Muscle of leg (tissue), 3 donors: ENCODE measurements at regions not wholly inside any gene's neighbourhood (a gene's known extent, or its start where the extent isn't known, plus 50 kb on each side); places are given as distances from the start of the nearest gene placed in this dataset.

Experiments
- DNase-seq: peaks from one replicate; pipeline ENCODE4 v3.0.0; 2013
- H3K27ac ChIP-seq: one replicate; pipeline ENCODE4 v1.5.1; 2013; ENCODE audit warnings: mild to moderate bottlenecking, low read length, control low read depth
- H3K27me3 ChIP-seq: one replicate; pipeline ENCODE4 v1.6.1; 2013; ENCODE audit warnings: low read length; ENCODE audit not compliant: control insufficient read depth, insufficient read depth
- H3K36me3 ChIP-seq: one replicate; pipeline ENCODE4 v1.6.1; 2013; ENCODE audit warnings: low read length; ENCODE audit not compliant: control insufficient read depth, insufficient read depth
- H3K4me1 ChIP-seq: one replicate; pipeline ENCODE4 v1.6.1; 2013; ENCODE audit warnings: low read length; ENCODE audit not compliant: control insufficient read depth, insufficient read depth
- H3K4me3 ChIP-seq: one replicate; pipeline ENCODE4 v1.5.1; 2013; ENCODE audit warnings: low read length, control low read depth
- H3K9me3 ChIP-seq: replicated peaks from 2 replicates; pipeline ENCODE4 v1.6.1; 2013; ENCODE audit warnings: low read depth, low read length; ENCODE audit not compliant: control insufficient read depth
- WGBS: methylation state at CpG from one replicate; pipeline ENCODE4 v1.1.5; 2013; ENCODE audit warnings: missing lambda C conversion rate; ENCODE audit not compliant: insufficient coverage; 5-methylcytosine and 5-hydroxymethylcytosine counted together

DNA sequence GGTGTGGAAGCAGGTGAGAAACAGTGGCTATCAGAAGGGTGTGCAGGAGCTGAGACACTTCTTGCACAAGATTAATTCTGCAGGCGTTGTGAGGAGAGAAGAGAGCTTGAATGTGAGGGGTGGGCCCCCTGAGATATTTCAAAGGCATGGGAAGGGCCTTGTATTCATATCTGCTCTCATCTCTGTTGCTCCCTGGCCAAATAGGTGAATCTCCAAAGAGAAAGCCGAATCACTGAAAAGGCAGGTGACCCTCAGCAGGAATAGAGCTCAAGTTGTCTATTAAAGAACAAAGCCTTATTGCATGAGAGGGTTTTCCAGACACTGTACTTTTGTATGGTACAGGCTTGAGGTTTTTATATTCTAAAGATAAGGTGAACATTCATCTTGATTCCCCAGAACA is 373.1 kb downstream of the TMEM114 start:
- WGBS = 76% methylated on average over 2 of the region's 2 CpGs
- no peaks in the 10 kb centered on the region for H3K27me3 ChIP-seq
- no peaks in the 10 kb centered on the region for H3K9me3 ChIP-seq
- DNase-seq = no peak
- no peak overlapping the region for H3K27ac ChIP-seq
- no peaks in the 10 kb centered on the region for H3K4me1 ChIP-seq
- H3K4me3 ChIP-seq = no peak overlapping the region
- H3K36me3 ChIP-seq = no peaks in the 10 kb centered on the region

GRCh38 chr16:8204769-8205168 is 385.5 kb downstream of the TMEM114 start:
- no peak overlapping the region for H3K4me3 ChIP-seq
- H3K36me3 ChIP-seq = no peaks in the 10 kb centered on the region
- H3K9me3 ChIP-seq = no peaks in the 10 kb centered on the region
- no peaks in the 10 kb centered on the region for H3K4me1 ChIP-seq
- DNase-seq = no peak
- H3K27me3 ChIP-seq = no peaks in the 10 kb centered on the region
- no CpG with 5 or more reads among the region's 1 CpG for WGBS
- no peak overlapping the region for H3K27ac ChIP-seq

GRCh38 chr16:8204096-8204495 is 386.2 kb downstream of the TMEM114 start:
- WGBS = 69% methylated on average over 1 of the region's 4 CpGs

DNA sequence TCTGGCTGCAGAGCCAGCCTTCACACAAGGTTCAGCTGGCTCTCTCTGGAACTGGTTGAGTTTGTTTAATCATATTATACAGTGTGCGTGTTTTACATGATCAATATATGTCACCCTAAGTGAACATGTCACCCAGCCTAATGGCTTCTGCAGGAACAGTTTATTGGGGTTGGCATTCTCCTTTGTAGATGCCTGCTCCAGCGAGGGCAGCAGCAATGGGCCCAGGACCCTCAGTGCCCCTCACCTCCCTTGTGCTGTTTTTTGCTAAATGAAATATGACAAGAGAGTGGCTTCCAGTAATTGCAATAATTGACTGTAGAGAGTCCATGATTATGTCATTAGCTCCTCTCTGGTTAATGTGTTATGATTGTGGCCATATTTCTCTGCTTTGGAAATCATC is 387.2 kb downstream of the TMEM114 start:
- no peak overlapping the region for H3K4me3 ChIP-seq
- no peak for DNase-seq
- H3K36me3 ChIP-seq = no peaks in the 10 kb centered on the region
- WGBS = no CpG with 5 or more reads among the region's 2 CpGs
- no peaks in the 10 kb centered on the region for H3K27me3 ChIP-seq
- H3K4me1 ChIP-seq = no peaks in the 10 kb centered on the region
- no peak overlapping the region for H3K27ac ChIP-seq
- H3K9me3 ChIP-seq = no peaks in the 10 kb centered on the region

More at GRCh38 chr16:8204096-8204495, 386.2 kb downstream of the TMEM114 start:
- DNase-seq = no peak
- Histone ChIP-seq H3K27me3 (no peaks in the 10 kb centered on the region), H3K27ac (no peak overlapping the region), H3K4me1 (no peaks in the 10 kb centered on the region), H3K36me3 (no peaks in the 10 kb centered on the region), H3K9me3 (no peaks in the 10 kb centered on the region), H3K4me3 (no peak overlapping the region)

DNA sequence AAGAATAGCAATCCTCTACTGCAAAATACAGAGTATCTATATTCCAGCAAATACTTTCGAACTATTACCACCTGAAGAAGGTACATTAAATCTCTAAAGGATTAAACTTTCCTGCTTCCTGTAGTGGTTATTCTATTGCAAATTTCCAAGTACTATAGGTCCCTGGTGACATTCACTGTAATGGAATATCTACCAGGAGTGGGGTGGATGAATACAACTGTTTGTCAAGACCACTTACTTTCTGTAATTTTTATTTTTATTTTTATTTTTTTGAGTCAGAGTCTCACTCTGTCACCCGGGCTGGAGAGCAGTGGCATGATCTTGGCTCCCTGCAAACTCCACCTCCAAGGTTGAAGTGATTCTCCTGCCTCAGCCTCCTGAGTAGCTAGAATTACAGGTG is 389.5 kb downstream of the TMEM114 start:
- H3K36me3 ChIP-seq = no peaks in the 10 kb centered on the region
- no peak overlapping the region for H3K4me3 ChIP-seq
- H3K27ac ChIP-seq = no peak overlapping the region

DNA sequence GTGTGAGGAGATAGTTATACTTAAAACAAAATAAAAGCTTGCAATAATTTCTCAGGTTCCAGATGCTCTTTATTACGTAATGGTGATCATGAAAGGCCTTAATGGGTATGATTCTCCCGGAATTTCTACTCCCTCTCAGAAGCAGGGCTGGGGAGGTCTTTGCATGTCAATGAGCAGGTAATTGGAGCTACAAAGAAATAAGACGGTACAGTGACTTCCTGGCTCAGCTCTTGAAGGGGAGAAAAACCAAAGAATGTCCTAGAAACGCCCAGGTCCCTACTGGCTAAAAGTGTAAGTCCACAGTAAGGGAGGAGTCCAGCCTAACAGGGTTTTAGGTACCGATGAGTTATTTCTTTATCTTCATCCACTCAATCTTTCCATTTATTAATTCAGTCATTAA is 390.9 kb downstream of the TMEM114 start:
- Histone ChIP-seq H3K9me3 (no peaks in the 10 kb centered on the region), H3K4me3 (no peak overlapping the region), H3K4me1 (no peaks in the 10 kb centered on the region), H3K27ac (no peak overlapping the region), H3K36me3 (no peaks in the 10 kb centered on the region), H3K27me3 (no peaks in the 10 kb centered on the region)
- DNase-seq = no peak
- WGBS = 40% methylated on average over 1 of the region's 5 CpGs

More for the DNA sequence above, 389.5 kb downstream of the TMEM114 start:
- no peaks in the 10 kb centered on the region for H3K27me3 ChIP-seq
- no peak for DNase-seq
- WGBS = no CpG with 5 or more reads among the region's 2 CpGs
- no peaks in the 10 kb centered on the region for H3K9me3 ChIP-seq
- no peaks in the 10 kb centered on the region for H3K4me1 ChIP-seq

DNA sequence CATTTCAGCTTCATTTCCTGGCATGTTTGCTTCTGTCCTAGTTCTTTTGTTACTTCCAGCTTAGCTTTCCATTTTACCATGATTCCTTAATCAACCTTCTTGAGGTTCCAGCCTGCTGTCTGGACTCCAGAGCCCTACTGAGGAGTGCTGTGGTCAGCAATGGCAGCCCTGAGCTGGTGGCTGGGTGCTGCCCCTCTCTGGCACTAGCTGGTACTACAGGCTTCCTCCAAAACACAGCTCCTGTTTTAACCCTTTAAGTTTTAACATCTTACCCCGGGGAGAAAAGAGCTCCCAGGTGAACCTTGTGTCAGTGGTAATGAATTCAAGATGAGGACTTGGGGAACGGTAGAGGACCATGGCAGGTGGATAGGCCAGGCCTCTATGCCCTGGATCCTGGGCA is 395.5 kb downstream of the TMEM114 start:
- DNase-seq = no peak
- WGBS = no CpG with 5 or more reads among the region's 2 CpGs
- no peaks in the 10 kb centered on the region for H3K4me1 ChIP-seq
- H3K36me3 ChIP-seq = no peaks in the 10 kb centered on the region
- no peaks in the 10 kb centered on the region for H3K9me3 ChIP-seq
- H3K4me3 ChIP-seq = no peak overlapping the region
- H3K27me3 ChIP-seq = no peaks in the 10 kb centered on the region
- H3K27ac ChIP-seq = no peak overlapping the region

GRCh38 chr16:8188841-8189240 is 401.5 kb downstream of the TMEM114 start:
- no CpG with 5 or more reads among the region's 8 CpGs for WGBS
- DNase-seq = no peak
- Histone ChIP-seq H3K27ac (no peak overlapping the region), H3K4me1 (no peaks in the 10 kb centered on the region), H3K27me3 (no peaks in the 10 kb centered on the region), H3K9me3 (no peaks in the 10 kb centered on the region), H3K36me3 (no peaks in the 10 kb centered on the region), H3K4me3 (no peak overlapping the region)

DNA sequence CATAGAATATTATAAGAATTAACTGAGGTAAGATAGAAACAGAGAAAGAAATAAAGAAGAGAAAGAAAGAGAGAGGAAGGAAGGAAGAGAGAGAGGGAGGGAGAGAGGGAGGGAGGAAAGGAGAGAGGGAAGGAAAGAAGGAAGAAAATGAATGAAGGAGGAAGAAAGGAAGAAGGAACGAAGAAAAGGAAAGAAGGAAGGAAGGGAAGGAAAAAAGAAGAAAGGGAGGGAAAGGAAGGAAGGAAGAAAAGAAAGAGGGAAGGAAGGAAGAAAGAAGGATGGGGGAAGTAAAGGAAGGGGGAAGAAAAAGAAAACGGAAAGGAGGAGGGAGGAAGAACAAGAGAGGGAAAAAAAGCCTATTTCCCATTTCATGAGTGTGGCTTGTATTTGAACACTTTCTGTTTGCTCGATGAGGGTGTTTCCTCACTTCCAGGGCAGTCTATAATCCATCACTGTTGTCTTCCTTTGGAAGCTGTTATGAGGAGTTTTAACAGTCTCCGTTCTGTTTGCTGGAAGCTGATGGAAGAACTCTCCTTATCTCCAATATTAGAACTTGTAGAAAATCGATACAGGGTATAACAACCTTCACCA is 402.4 kb downstream of the TMEM114 start:
- no peaks in the 10 kb centered on the region for H3K9me3 ChIP-seq
- DNase-seq = no peak
- 63% methylated on average over 2 of the region's 5 CpGs for WGBS
- no peaks in the 10 kb centered on the region for H3K27me3 ChIP-seq
- no peaks in the 10 kb centered on the region for H3K4me1 ChIP-seq
- no peak overlapping the region for H3K4me3 ChIP-seq
- no peak overlapping the region for H3K27ac ChIP-seq
- no peaks in the 10 kb centered on the region for H3K36me3 ChIP-seq

DNA sequence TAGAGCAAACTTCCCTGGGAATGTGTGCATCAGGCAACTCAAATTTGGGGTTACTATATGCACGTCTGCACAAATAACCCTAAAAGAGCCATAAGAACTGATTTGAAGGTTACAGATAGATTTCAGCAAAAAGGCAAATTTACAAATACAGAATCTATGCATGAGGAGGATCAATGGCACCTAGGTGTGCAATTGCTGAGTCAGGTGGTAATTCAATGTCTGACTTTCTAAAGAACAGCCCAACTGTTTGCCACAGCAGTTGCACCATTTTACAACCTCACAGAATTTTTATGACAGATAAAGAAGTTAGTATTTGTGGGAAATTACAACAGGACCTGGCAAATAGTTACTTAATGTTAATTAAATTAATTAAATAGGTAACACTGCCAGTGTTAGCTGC is 405.5 kb downstream of the TMEM114 start:
- Histone ChIP-seq H3K4me3 (no peak overlapping the region), H3K4me1 (no peaks in the 10 kb centered on the region)
- no CpG with 5 or more reads among the region's 1 CpG for WGBS

More for the DNA sequence above, 405.5 kb downstream of the TMEM114 start:
- Histone ChIP-seq H3K36me3 (no peaks in the 10 kb centered on the region), H3K9me3 (no peaks in the 10 kb centered on the region), H3K27ac (no peak overlapping the region), H3K27me3 (no peaks in the 10 kb centered on the region)
- DNase-seq = no peak
